H9 (cell line): ENCODE measurements at regions not wholly inside any gene's neighbourhood (a gene's known extent, or its start where the extent isn't known, plus 50 kb on each side); places are given as distances from the start of the nearest gene placed in this dataset.

Source experiments
- DNase-seq: peaks from one replicate; pipeline ENCODE4 v3.0.0-alpha.2; 2017
- H2AFZ ChIP-seq: one replicate; pipeline ENCODE4 v1.6.1; 2013; ENCODE audit warnings: mild to moderate bottlenecking, low read length, control low read depth, moderate library complexity
- H2AK5ac ChIP-seq: 2 replicates; pipeline ENCODE4 v1.6.1; 2013; ENCODE audit warnings: low read length, control low read depth, mixed read lengths; ENCODE audit not compliant: insufficient read length
- H2BK120ac ChIP-seq: one replicate; pipeline ENCODE4 v1.6.1; 2013; ENCODE audit warnings: low read depth, mild to moderate bottlenecking, low read length, control low read depth, inconsistent platforms; ENCODE audit not compliant: poor library complexity, severe bottlenecking
- H2BK12ac ChIP-seq: 2 replicates; pipeline ENCODE4 v1.6.1; 2013; ENCODE audit warnings: low read length, control low read depth, mixed read lengths, low read depth; ENCODE audit not compliant: insufficient read length
- H2BK15ac ChIP-seq: 2 replicates; pipeline ENCODE4 v1.6.1; 2013; ENCODE audit warnings: low read depth, low read length, control low read depth
- H2BK20ac ChIP-seq: one replicate; pipeline ENCODE4 v1.6.1; 2013; ENCODE audit warnings: low read depth, mild to moderate bottlenecking, low read length, control low read depth, inconsistent platforms; ENCODE audit not compliant: poor library complexity, severe bottlenecking
- H2BK5ac ChIP-seq: 2 replicates; pipeline ENCODE4 v1.6.1; 2013; ENCODE audit warnings: low read length, control low read depth, mixed read lengths; ENCODE audit not compliant: insufficient read length
- H3K14ac ChIP-seq: 2 replicates; pipeline ENCODE4 v1.6.1; 2013; ENCODE audit warnings: low read length, control low read depth; ENCODE audit not compliant: insufficient read depth
- H3K18ac ChIP-seq: 2 replicates; pipeline ENCODE4 v1.6.1; 2013; ENCODE audit warnings: low read depth, mild to moderate bottlenecking, mixed read lengths, low read length, control low read depth; ENCODE audit not compliant: insufficient read length
- H3K23ac ChIP-seq: 2 replicates; pipeline ENCODE4 v1.6.1; 2013; ENCODE audit warnings: low read length, control low read depth, mixed read lengths, low read depth; ENCODE audit not compliant: insufficient read length
- H3K23me2 ChIP-seq: 2 replicates; pipeline ENCODE4 v1.6.1; 2013; ENCODE audit warnings: low read depth, mild to moderate bottlenecking, mixed read lengths, low read length, control low read depth; ENCODE audit not compliant: insufficient read length, poor library complexity, severe bottlenecking
- H3K27ac ChIP-seq: 2 replicates; pipeline ENCODE4 v1.5.1; 2013; ENCODE audit warnings: low read length, control low read depth, mixed read lengths, low read depth; ENCODE audit not compliant: insufficient read length
- H3K27me3 ChIP-seq: 2 replicates; pipeline ENCODE4 v1.6.1; 2013; ENCODE audit warnings: low read length, control low read depth, inconsistent platforms; ENCODE audit not compliant: insufficient read depth
- H3K4ac ChIP-seq: 2 replicates; pipeline ENCODE4 v1.6.1; 2013; ENCODE audit warnings: low read depth, mild to moderate bottlenecking, control low read depth, inconsistent platforms, low read length, moderate library complexity
- H3K4me1 ChIP-seq: 2 replicates; pipeline ENCODE4 v1.6.1; 2013; ENCODE audit warnings: low read length, control low read depth, inconsistent platforms; ENCODE audit not compliant: insufficient read depth
- H3K4me2 ChIP-seq: 2 replicates; pipeline ENCODE4 v1.6.1; 2013; ENCODE audit warnings: low read length, control low read depth, mixed read lengths; ENCODE audit not compliant: insufficient read length, insufficient read depth
- H3K56ac ChIP-seq: 2 replicates; pipeline ENCODE4 v1.6.1; 2013; ENCODE audit warnings: low read depth, mild to moderate bottlenecking, mixed read lengths, low read length, control low read depth; ENCODE audit not compliant: insufficient read length
- H3K79me1 ChIP-seq: 2 replicates; pipeline ENCODE4 v1.6.1; 2013; ENCODE audit warnings: low read depth, mild to moderate bottlenecking, moderate library complexity, low read length, control low read depth, inconsistent platforms; ENCODE audit not compliant: insufficient read depth, poor library complexity, severe bottlenecking
- H3K79me2 ChIP-seq: 2 replicates; pipeline ENCODE4 v1.6.1; 2013; ENCODE audit warnings: low read length, control low read depth, inconsistent platforms; ENCODE audit not compliant: insufficient read depth
- H3K9ac ChIP-seq: 2 replicates; pipeline ENCODE4 v1.6.1; 2013; ENCODE audit warnings: low read length, control low read depth, mixed read lengths; ENCODE audit not compliant: insufficient read length; ENCODE audit errors: extremely low read depth
- H3K9me3 ChIP-seq: one replicate; pipeline ENCODE4 v1.6.1; 2013; ENCODE audit warnings: low read depth, low read length, inconsistent platforms; ENCODE audit not compliant: control insufficient read depth
- H3T11ph ChIP-seq: one replicate; pipeline ENCODE4 v1.6.1; 2013; ENCODE audit warnings: mild to moderate bottlenecking, low read length, control low read depth, inconsistent platforms
- H4K20me1 ChIP-seq: one replicate; pipeline ENCODE4 v1.6.1; 2013; ENCODE audit not compliant: control insufficient read depth, insufficient read length, insufficient read depth
- H4K5ac ChIP-seq: 2 replicates; pipeline ENCODE4 v1.6.1; 2013; ENCODE audit warnings: low read depth, mild to moderate bottlenecking, mixed read lengths, low read length, control low read depth; ENCODE audit not compliant: insufficient read length
- H4K8ac ChIP-seq: replicated peaks from 2 replicates; pipeline ENCODE4 v1.6.1; 2013; ENCODE audit warnings: low read length, control low read depth, mixed read lengths, low read depth; ENCODE audit not compliant: insufficient read length
- H4K91ac ChIP-seq: 2 replicates; pipeline ENCODE4 v1.6.1; 2013; ENCODE audit warnings: low read depth, mild to moderate bottlenecking, moderate library complexity, mixed read lengths, low read length, control low read depth; ENCODE audit not compliant: insufficient read length
- H3K27ac Mint-ChIP-seq, 3 experiments: 2 replicates in 2 of 3; 3 replicates in 1 of 3; pipeline ENCODE4 v1.8.0; 2020 to 2021; ENCODE audit warnings: mixed read lengths in 3 of 3, mild to moderate bottlenecking in 1 of 3, moderate library complexity in 1 of 3
- H3K27me3 Mint-ChIP-seq: 2 replicates; pipeline ENCODE4 v1.8.0; 2021; ENCODE audit warnings: low read depth, mild to moderate bottlenecking, moderate library complexity, mixed read lengths
- H3K36me3 Mint-ChIP-seq, 3 experiments: 2 replicates in 2 of 3; 3 replicates in 1 of 3; pipeline ENCODE4 v1.8.0; 2020 to 2021; ENCODE audit warnings: low read depth in 3 of 3, mixed read lengths in 3 of 3; ENCODE audit not compliant: insufficient read depth in 1 of 3
- H3K4me1 Mint-ChIP-seq, 2 experiments: 2 replicates each; pipeline ENCODE4 v1.8.0; 2020; ENCODE audit warnings: mixed read lengths in 2 of 2
- H3K4me3 Mint-ChIP-seq, 2 experiments: 2 replicates in 1 of 2; 3 replicates in 1 of 2; pipeline ENCODE4 v1.8.0; 2020 to 2021; ENCODE audit warnings: mild to moderate bottlenecking in 2 of 2, mixed read lengths in 2 of 2, moderate library complexity in 1 of 2
- H3K9me3 Mint-ChIP-seq, 2 experiments: 2 replicates in 1 of 2; 3 replicates in 1 of 2; pipeline ENCODE4 v1.8.0; 2020; ENCODE audit warnings: mild to moderate bottlenecking in 2 of 2, mixed read lengths in 2 of 2, moderate library complexity in 1 of 2
- WGBS: extraction: QIAGEN DNeasy Blood & Tissue Kit; methylation state at CpG from one replicate; pipeline ENCODE4 v1.1.7; 2013; ENCODE audit warnings: missing lambda C conversion rate, low lambda C conversion rate, mixed read lengths; ENCODE audit not compliant: insufficient read length; ENCODE audit errors: extremely low coverage; 5-methylcytosine and 5-hydroxymethylcytosine counted together
- TF ChIP-seq, protein P1 (sequence below): fragments of 200-600 bp; sonication (generic); conservative IDR thresholded peaks from 3 replicates; pipeline ENCODE4 v1.8.0; 2021; ENCODE audit warnings: antibody characterized with exemption, mild to moderate bottlenecking

DNA sequence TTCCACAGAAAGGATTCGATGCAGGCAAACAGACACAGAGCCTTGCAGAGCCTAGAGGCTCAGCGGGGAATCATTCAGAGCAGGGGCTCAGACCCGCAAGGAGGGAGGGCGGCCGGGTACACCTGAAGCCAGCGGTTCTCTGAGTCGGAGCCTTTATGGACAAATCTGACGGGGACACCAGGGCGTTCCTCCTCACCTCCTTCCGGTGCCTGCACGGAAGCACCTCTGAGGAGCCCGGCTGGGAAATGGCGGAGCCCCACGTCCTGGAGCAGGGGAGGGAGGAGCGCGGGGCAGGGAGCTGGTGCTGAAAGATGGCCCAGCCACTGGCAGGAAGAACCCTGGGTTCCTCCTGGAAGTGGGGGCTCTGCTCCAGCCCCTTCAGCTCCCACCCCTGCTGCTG lies 193.5 kb upstream of the ALKAL2 start:
- H3K79me1 ChIP-seq: no peaks in the 10 kb centered on the region

More for the DNA sequence above, 193.5 kb upstream of the ALKAL2 start:
- H2BK15ac ChIP-seq: no peak overlapping the region
- H2BK12ac ChIP-seq: no peak overlapping the region
- no peak overlapping the region for H3K4ac ChIP-seq
- TF ChIP-seq, protein P1, sequence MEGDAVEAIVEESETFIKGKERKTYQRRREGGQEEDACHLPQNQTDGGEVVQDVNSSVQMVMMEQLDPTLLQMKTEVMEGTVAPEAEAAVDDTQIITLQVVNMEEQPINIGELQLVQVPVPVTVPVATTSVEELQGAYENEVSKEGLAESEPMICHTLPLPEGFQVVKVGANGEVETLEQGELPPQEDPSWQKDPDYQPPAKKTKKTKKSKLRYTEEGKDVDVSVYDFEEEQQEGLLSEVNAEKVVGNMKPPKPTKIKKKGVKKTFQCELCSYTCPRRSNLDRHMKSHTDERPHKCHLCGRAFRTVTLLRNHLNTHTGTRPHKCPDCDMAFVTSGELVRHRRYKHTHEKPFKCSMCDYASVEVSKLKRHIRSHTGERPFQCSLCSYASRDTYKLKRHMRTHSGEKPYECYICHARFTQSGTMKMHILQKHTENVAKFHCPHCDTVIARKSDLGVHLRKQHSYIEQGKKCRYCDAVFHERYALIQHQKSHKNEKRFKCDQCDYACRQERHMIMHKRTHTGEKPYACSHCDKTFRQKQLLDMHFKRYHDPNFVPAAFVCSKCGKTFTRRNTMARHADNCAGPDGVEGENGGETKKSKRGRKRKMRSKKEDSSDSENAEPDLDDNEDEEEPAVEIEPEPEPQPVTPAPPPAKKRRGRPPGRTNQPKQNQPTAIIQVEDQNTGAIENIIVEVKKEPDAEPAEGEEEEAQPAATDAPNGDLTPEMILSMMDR: no peak
- no peak overlapping the region for H3K23ac ChIP-seq
- no peaks in the 10 kb centered on the region for H3K79me2 ChIP-seq
- H3K27ac ChIP-seq: no peak overlapping the region
- no peak overlapping the region for H4K91ac ChIP-seq
- H3K9me3 ChIP-seq: no peaks in the 10 kb centered on the region
- H3K23me2 ChIP-seq: no peaks in the 10 kb centered on the region
- H2AFZ ChIP-seq: no peak overlapping the region
- H3K27me3 ChIP-seq: no peaks in the 10 kb centered on the region
- Mint-ChIP-seq H3K36me3 (peaks cover 0 to 2% (median 0%) of the 10 kb centered on the region in 3 experiments; a peak in 1 of 7 replicates), H3K4me3 (no peak overlapping the region), H3K27me3 (peaks cover 7% of the 10 kb centered on the region), H3K4me1 (peaks cover 8 to 10% of the 10 kb centered on the region in 2 experiments), H3K9me3 (peaks cover 1 to 3% of the 10 kb centered on the region in 2 experiments; a peak in 2 of 5 replicates), H3K27ac (peak overlapping the region in 1 of 3 experiments; percentile 91; a peak in 1 of 7 replicates)
- no CpG with 5 or more reads among the region's 16 CpGs for WGBS
- H2BK120ac ChIP-seq: no peak overlapping the region
- no peak overlapping the region for H3K56ac ChIP-seq
- no peaks in the 10 kb centered on the region for H4K20me1 ChIP-seq
- H2AK5ac ChIP-seq: no peak overlapping the region
- no peak overlapping the region for H3K9ac ChIP-seq
- DNase-seq: peak; percentile 73
- no peak overlapping the region for H4K8ac ChIP-seq
- H3K18ac ChIP-seq: no peak overlapping the region
- H3K14ac ChIP-seq: no peak overlapping the region
- H3K4me1 ChIP-seq: no peaks in the 10 kb centered on the region
- H3K4me2 ChIP-seq: no peak overlapping the region
- H3T11ph ChIP-seq: no peak overlapping the region
- no peak overlapping the region for H2BK20ac ChIP-seq
- no peak overlapping the region for H4K5ac ChIP-seq
- H2BK5ac ChIP-seq: no peak overlapping the region
